ENCODE measurements at regions not wholly inside any gene's neighbourhood (a gene's known extent, or its start where the extent isn't known, plus 50 kb on each side); places are given as distances from the start of the nearest gene placed in this dataset.

DNA sequence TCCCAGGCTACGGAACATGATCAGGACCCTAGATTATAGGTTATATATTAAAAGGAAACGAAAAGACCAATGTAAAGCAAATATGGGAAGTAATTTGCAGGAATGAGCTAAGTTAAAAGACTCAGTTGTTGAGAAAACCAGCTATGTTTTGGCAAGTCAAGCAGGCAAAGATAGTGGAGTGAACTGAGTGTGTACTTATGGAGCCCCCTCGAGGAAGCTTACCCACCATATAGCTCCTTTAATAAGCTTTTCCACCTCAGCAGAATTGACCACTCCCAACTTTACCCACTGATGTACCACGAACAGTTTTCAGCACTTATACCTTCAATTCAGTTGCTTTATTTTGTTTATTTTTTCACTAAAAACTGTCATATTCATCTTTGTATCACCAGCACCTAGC is 57.3 kb upstream of the PJA2 start:
- H3K4me3 ChIP-seq (ENCODE audit: low read depth, low read length), result no peak overlapping the region
- TF ChIP-seq CTCF (conservative IDR thresholded peaks at IDR 0.05; ENCODE audit: low read depth, low read length), result no peak
- no peak for DNase-seq (ENCODE audit: low read depth)

All from epithelial cell of proximal tubule (primary cell).